Activated CD4-positive, alpha-beta memory T cell treated with anti-CD3 and anti-CD28 coated beads for 36 hours (primary cell): ENCODE measurements at regions not wholly inside any gene's neighbourhood (a gene's known extent, or its start where the extent isn't known, plus 50 kb on each side); places are given as distances from the start of the nearest gene placed in this dataset.
A peak's percentile ranks its signal among the peaks of the same experiment; 100 is the strongest.

Experiments used
- CTCF ChIA-PET: fragments of 350-600 bp; sonication (Branson Sonifier 250); formaldehyde crosslinking; loops from one replicate; lab custom pipeline; 2021; ENCODE audit warnings: antibody characterized with exemption, inconsistent platforms; lab: Charles Lee
- POLR2A ChIA-PET: fragments of 350-600 bp; sonication (Branson Sonifier 250); formaldehyde crosslinking; loops from one replicate; lab custom pipeline; 2021; ENCODE audit warnings: antibody characterized with exemption; lab: Charles Lee
- DNase-seq: peaks from one replicate; pipeline ENCODE4 v3.0.0-alpha.2; 2020
- H3K27ac Mint-ChIP-seq: one replicate; pipeline ENCODE4 v1.8.0; 2021; ENCODE audit warnings: mixed read lengths
- H3K27me3 Mint-ChIP-seq: one replicate; pipeline ENCODE4 v1.8.0; 2021; ENCODE audit warnings: mixed read lengths
- H3K36me3 Mint-ChIP-seq: one replicate; pipeline ENCODE4 v1.8.0; 2021; ENCODE audit warnings: mixed read lengths
- H3K4me1 Mint-ChIP-seq: one replicate; pipeline ENCODE4 v1.8.0; 2021; ENCODE audit warnings: low read depth, mixed read lengths
- H3K4me3 Mint-ChIP-seq: one replicate; pipeline ENCODE4 v1.8.0; 2021; ENCODE audit warnings: mild to moderate bottlenecking, mixed read lengths
- H3K9me3 Mint-ChIP-seq: one replicate; pipeline ENCODE4 v1.8.0; 2021; ENCODE audit warnings: mixed read lengths
- intact Hi-C: fragments of 100-400 bp; cut with micrococcal nuclease; formaldehyde crosslinking; loops from one replicate; pipeline ENCODE4 v1.15.1; 2023

- Mint-ChIP-seq H3K4me1 (peaks cover 61% of the 10 kb centered on the region), H3K27ac (peak overlapping the region; percentile 23), H3K4me3 (no peak overlapping the region), H3K9me3 (no peaks in the 10 kb centered on the region), H3K27me3 (no peaks in the 10 kb centered on the region), H3K36me3 (peaks cover 18% of the 10 kb centered on the region)
- POLR2A ChIA-PET, result interaction anchor here (1.2 kb wide), 1 partner anchor 53 kb away, joined by 3 read pairs; no protein-coding TSS in a partner anchor
- CTCF ChIA-PET, result no interaction called here
- DNase-seq, result no peak
- intact Hi-C loops, result loop anchor here (1.0 to 2.0 kb wide), 4 partner anchors 9 to 203 kb away; partner anchors contain the start of gene KLF12
Observed at GRCh38 chr13:73932091-73932490, 202.1 kb downstream of the KLF12 start.

DNA sequence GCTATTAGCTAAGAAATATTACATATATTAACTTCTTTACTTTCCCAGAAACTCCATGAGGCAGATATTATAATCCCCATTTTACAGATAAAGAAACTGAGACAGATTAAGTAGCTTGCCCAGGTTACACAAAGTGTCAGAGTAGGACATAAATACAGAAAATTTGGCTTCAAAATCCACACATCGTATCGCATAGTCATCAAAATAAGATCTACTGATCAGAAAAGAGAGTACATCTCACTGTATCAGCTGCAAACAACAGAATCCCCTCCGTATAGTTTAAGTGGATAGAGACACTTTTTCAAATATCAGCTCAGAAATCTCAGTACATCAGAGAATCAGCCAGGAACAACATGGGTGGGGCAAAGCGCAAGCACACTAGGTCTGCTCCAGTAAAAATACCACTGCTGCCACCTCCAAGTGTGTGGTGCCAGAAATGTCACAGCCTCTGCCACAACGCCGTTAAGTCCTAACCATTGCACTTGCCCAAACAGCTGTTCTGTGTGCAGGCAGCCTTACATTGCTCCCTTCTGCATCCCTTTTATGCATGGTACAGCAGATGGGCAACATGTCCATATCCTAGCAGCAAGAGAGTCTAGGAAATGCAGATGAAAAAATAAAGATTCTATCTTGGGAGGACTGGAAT, 204.8 kb downstream of the KLF12 start:
- H3K4me1 Mint-ChIP-seq, result peaks cover 64% of the 10 kb centered on the region
- intact Hi-C loops, result no loop called here
- no peak for DNase-seq
- H3K4me3 Mint-ChIP-seq, result no peak overlapping the region
- POLR2A ChIA-PET, result no interaction called here
- no peaks in the 10 kb centered on the region for H3K27me3 Mint-ChIP-seq
- H3K27ac Mint-ChIP-seq, result no peak overlapping the region
- CTCF ChIA-PET, result interaction anchor here (0.5 kb wide), 1 partner anchor 415 kb away, joined by 3 read pairs; no protein-coding TSS in a partner anchor
- H3K36me3 Mint-ChIP-seq, result peaks cover 10% of the 10 kb centered on the region
- H3K9me3 Mint-ChIP-seq, result no peaks in the 10 kb centered on the region

- H3K4me1 Mint-ChIP-seq, result peaks cover 76% of the 10 kb centered on the region
- H3K4me3 Mint-ChIP-seq, result peak overlapping the region; percentile 5
- ChIA-PET CTCF (interaction anchor here (1.8 kb wide), 1 partner anchor 11 kb away, joined by 5 read pairs; no protein-coding TSS in a partner anchor), POLR2A (no interaction called here)
- intact Hi-C loops, result loop anchor here (1.0 to 2.0 kb wide), 3 partner anchors 14 to 30 kb away; no protein-coding TSS in a partner anchor
- H3K36me3 Mint-ChIP-seq, result peaks cover 6% of the 10 kb centered on the region
- H3K27me3 Mint-ChIP-seq, result no peaks in the 10 kb centered on the region
- no peak for DNase-seq
- no peaks in the 10 kb centered on the region for H3K9me3 Mint-ChIP-seq
- peak overlapping the region; percentile 44 for H3K27ac Mint-ChIP-seq
Observed at GRCh38 chr13:73924607-73925006, 209.6 kb downstream of the KLF12 start.

DNA sequence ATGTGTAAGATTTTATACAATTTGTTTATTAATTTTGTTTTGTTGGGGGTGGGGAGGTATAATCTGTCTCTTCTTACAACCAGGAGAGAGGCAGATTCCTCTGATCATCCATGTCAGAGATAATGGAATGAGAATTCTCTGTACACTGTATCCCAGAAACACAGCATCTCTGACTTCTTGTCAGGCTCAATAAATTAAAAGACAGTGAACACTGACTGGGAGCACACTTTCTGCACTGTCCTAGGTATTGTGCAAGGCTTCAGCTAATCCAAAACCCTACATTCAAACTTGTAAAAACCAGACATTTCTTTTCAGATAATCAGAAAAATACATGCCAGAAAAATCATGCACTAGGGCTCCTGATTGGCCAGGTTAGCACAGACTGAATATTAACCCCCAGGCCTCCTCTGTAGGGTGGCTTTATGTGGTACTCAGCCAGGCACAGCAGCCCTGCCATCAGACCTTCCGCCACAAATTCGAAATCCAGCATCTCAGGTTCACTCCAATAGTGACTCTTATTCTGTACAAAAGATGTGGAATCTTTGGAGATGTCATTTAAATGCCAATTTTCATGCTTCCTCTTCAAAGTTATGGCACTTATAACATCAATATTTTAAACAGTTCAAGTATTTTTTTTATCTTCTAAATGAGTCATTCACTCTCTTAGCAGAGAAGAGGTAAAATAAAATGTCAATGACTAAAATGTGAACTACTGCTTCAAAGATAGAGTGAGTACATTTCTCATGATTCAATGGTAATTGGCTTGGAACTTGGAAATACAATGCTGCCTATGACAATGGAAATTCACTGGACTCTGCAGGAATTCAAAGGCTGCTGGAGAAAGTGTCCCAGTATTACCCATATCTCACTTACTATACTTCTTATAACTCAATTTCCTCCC, 211.5 kb downstream of the KLF12 start:
- no peaks in the 10 kb centered on the region for H3K27me3 Mint-ChIP-seq
- no peak overlapping the region for H3K4me3 Mint-ChIP-seq
- no peak overlapping the region for H3K27ac Mint-ChIP-seq
- CTCF ChIA-PET, result interaction anchor here (1.2 kb wide), 1 partner anchor 365 kb away, joined by 3 read pairs; no protein-coding TSS in a partner anchor
- no peaks in the 10 kb centered on the region for H3K9me3 Mint-ChIP-seq
- POLR2A ChIA-PET, result interaction anchor here (1.4 kb wide), 1 partner anchor 9 kb away, joined by 4 read pairs; no protein-coding TSS in a partner anchor
- H3K36me3 Mint-ChIP-seq, result peaks cover 4% of the 10 kb centered on the region
- no peak for DNase-seq
- intact Hi-C loops, result loop anchor here (1.0 to 2.0 kb wide), 2 partner anchors 10 to 52 kb away; no protein-coding TSS in a partner anchor
- peaks cover 79% of the 10 kb centered on the region for H3K4me1 Mint-ChIP-seq

GRCh38 chr13:73918691-73919090, 215.5 kb downstream of the KLF12 start:
- ChIA-PET CTCF (no interaction called here), POLR2A (no interaction called here)
- no peak overlapping the region for H3K27ac Mint-ChIP-seq
- no peaks in the 10 kb centered on the region for H3K9me3 Mint-ChIP-seq
- peaks cover 61% of the 10 kb centered on the region for H3K4me1 Mint-ChIP-seq
- H3K4me3 Mint-ChIP-seq, result no peak overlapping the region
- intact Hi-C loops, result no loop called here
- no peaks in the 10 kb centered on the region for H3K27me3 Mint-ChIP-seq
- no peaks in the 10 kb centered on the region for H3K36me3 Mint-ChIP-seq
- DNase-seq, result no peak

DNA sequence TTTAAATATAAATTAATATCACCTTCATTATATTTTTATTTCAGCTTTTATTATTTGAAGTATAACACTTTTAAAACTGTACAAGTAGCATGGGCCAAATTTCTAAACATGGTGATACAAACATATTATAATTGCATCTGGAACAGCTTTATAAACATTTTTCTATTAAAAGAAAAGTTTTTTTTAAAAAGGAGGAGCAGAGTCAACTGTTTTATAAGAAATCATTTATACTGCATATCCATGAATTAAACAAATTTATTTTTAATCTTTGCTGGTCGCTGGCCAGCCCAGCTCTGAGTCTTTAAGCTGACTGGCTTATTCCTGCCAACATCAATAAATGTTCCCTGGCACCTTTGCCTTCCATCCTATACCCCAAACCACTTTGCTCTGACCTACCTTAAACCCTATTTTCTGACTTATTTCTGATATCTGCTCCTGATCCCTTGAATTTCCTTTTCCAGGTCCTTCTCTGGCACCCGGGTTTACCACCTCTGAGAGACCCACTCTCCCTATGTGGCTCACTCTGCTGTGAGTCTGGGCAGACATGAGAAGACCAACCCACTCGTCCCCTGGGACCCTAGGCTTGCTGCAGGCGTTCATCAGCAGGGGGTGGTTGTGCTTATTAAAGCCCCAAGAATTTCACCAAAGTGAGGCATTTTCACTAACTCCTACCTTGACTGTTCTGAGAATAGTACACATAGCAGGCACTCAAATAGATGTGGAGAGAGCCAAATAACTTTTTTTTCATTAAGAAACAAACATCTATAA, 220.3 kb downstream of the KLF12 start:
- Mint-ChIP-seq H3K27ac (no peak overlapping the region), H3K4me3 (no peak overlapping the region)
- POLR2A ChIA-PET, result interaction anchor here (1.0 to 1.2 kb wide), 2 partner anchors 8 to 13 kb away, joined by 4 read pairs; no protein-coding TSS in a partner anchor

GRCh38 chr13:73913079-73913740, 221.0 kb downstream of the KLF12 start:
- POLR2A ChIA-PET, result interaction anchor here (0.8 to 1.2 kb wide), 3 partner anchors 9 to 30 kb away, joined by 3 to 4 read pairs (median 4); no protein-coding TSS in a partner anchor
- H3K27me3 Mint-ChIP-seq, result no peaks in the 10 kb centered on the region
- peaks cover 35% of the 10 kb centered on the region for H3K4me1 Mint-ChIP-seq
- H3K9me3 Mint-ChIP-seq, result no peaks in the 10 kb centered on the region
- intact Hi-C loops, result no loop called here
- DNase-seq, result no peak
- CTCF ChIA-PET, result interaction anchor here (1.0 to 1.6 kb wide), 3 partner anchors 12 to 374 kb away, joined by 3 to 6 read pairs (median 5); no protein-coding TSS in a partner anchor
- H3K4me3 Mint-ChIP-seq, result no peak overlapping the region
- no peaks in the 10 kb centered on the region for H3K36me3 Mint-ChIP-seq
- no peak overlapping the region for H3K27ac Mint-ChIP-seq

More for the DNA sequence above, 220.3 kb downstream of the KLF12 start:
- CTCF ChIA-PET, result interaction anchor here (1.5 to 1.6 kb wide), 2 partner anchors 11 to 373 kb away, joined by 5 to 6 read pairs; no protein-coding TSS in a partner anchor
- H3K36me3 Mint-ChIP-seq, result no peaks in the 10 kb centered on the region
- peaks cover 39% of the 10 kb centered on the region for H3K4me1 Mint-ChIP-seq
- DNase-seq, result no peak
- H3K27me3 Mint-ChIP-seq, result no peaks in the 10 kb centered on the region
- H3K9me3 Mint-ChIP-seq, result no peaks in the 10 kb centered on the region
- intact Hi-C loops, result no loop called here

GRCh38 chr13:73911361-73911760, 222.8 kb downstream of the KLF12 start:
- no peak for DNase-seq
- CTCF ChIA-PET, result interaction anchor here (0.6 kb wide), 1 partner anchor 34 kb away, joined by 3 read pairs; no protein-coding TSS in a partner anchor
- Mint-ChIP-seq H3K4me3 (no peak overlapping the region), H3K27me3 (no peaks in the 10 kb centered on the region), H3K9me3 (no peaks in the 10 kb centered on the region), H3K4me1 (peaks cover 24% of the 10 kb centered on the region), H3K27ac (no peak overlapping the region), H3K36me3 (no peaks in the 10 kb centered on the region)
- intact Hi-C loops, result no loop called here
- POLR2A ChIA-PET, result no interaction called here

- DNase-seq, result no peak
- ChIA-PET POLR2A (no interaction called here), CTCF (interaction anchor here (0.6 kb wide), 1 partner anchor 33 kb away, joined by 3 read pairs; no protein-coding TSS in a partner anchor)
- intact Hi-C loops, result no loop called here
- Mint-ChIP-seq H3K27ac (no peak overlapping the region), H3K4me1 (peaks cover 24% of the 10 kb centered on the region), H3K36me3 (no peaks in the 10 kb centered on the region), H3K9me3 (no peaks in the 10 kb centered on the region), H3K4me3 (no peak overlapping the region), H3K27me3 (no peaks in the 10 kb centered on the region)
Observed at GRCh38 chr13:73910733-73911132, 223.5 kb downstream of the KLF12 start.

GRCh38 chr13:73908809-73909208, 225.4 kb downstream of the KLF12 start:
- H3K36me3 Mint-ChIP-seq, result no peaks in the 10 kb centered on the region
- no peak for DNase-seq
- peaks cover 22% of the 10 kb centered on the region for H3K4me1 Mint-ChIP-seq
- POLR2A ChIA-PET, result no interaction called here
- H3K9me3 Mint-ChIP-seq, result no peaks in the 10 kb centered on the region
- CTCF ChIA-PET, result no interaction called here
- no peak overlapping the region for H3K27ac Mint-ChIP-seq
- no peaks in the 10 kb centered on the region for H3K27me3 Mint-ChIP-seq
- H3K4me3 Mint-ChIP-seq, result no peak overlapping the region
- intact Hi-C loops, result no loop called here

DNA sequence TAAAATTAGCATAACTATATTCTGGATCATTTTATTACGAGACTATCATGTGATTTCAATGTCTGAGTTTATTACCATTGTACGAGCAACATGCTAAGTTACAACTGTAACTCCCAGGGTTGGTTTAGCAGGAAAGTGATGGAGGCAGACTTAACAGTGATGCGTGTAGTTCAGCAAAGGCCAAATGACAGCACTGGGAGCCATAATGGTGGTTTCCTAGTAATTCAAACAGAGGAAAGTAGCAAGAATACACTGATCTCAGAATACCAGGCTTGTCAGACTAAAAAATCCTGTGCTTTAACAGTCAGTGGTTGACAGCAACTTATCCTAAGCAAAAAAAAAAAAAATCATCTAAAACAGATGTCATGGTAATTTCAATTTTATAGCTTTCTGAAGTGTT, 229.6 kb downstream of the KLF12 start:
- Mint-ChIP-seq H3K27ac (no peak overlapping the region), H3K9me3 (no peaks in the 10 kb centered on the region), H3K4me1 (peaks cover 32% of the 10 kb centered on the region), H3K4me3 (no peak overlapping the region), H3K27me3 (no peaks in the 10 kb centered on the region), H3K36me3 (no peaks in the 10 kb centered on the region)
- ChIA-PET CTCF (interaction anchor here (0.6 kb wide), 1 partner anchor 11 kb away, joined by 3 read pairs; no protein-coding TSS in a partner anchor), POLR2A (no interaction called here)
- no peak for DNase-seq
- intact Hi-C loops, result no loop called here
